ENCODE measurements at regions not wholly inside any gene's neighbourhood (a gene's known extent, or its start where the extent isn't known, plus 50 kb on each side); places are given as distances from the start of the nearest gene placed in this dataset.

- no peak for TF ChIP-seq MXI1 (IDR thresholded peaks at IDR 0.05; ENCODE audit: low read depth, low read length)
- no peak for TF ChIP-seq NFIC (IDR thresholded peaks at IDR 0.05; ENCODE audit: low read depth, low read length)
- TF ChIP-seq SREBF2 (IDR thresholded peaks at IDR 0.05; ENCODE audit: low read length), result no peak
- TF ChIP-seq NFYB (IDR thresholded peaks at IDR 0.05; ENCODE audit: insufficient read depth, low read depth, low read length), result 0 out of 2 replicates have a peak, but pooled peaks have one; percentile 37
- no peak for TF ChIP-seq EP300 (IDR thresholded peaks at IDR 0.05; ENCODE audit: borderline replicate concordance in 1 of 2, control insufficient read depth in 1 of 2, low read depth in 2 of 2, low read length in 2 of 2)
- TF ChIP-seq STAT3 (IDR thresholded peaks at IDR 0.05; ENCODE audit: low read depth, low read length), result no peak
- no peak for TF ChIP-seq NKRF (conservative IDR thresholded peaks at IDR 0.05)
- no peak for TF ChIP-seq RUNX3 (IDR thresholded peaks at IDR 0.05; ENCODE audit: low read length)
- TF ChIP-seq BRCA1 (IDR thresholded peaks at IDR 0.05; ENCODE audit: low read depth, low read length), result no peak
- no peak for TF ChIP-seq TCF12 (IDR thresholded peaks at IDR 0.05; ENCODE audit: low read depth, low read length)
- peak; percentile 60 for TF ChIP-seq BCL3 (IDR thresholded peaks at IDR 0.05; ENCODE audit: borderline replicate concordance, insufficient read depth, low read depth, low read length, poor library complexity, severe bottlenecking)
- TF ChIP-seq IRF3 (IDR thresholded peaks at IDR 0.05), result no peak
- TF ChIP-seq ZNF687 (IDR thresholded peaks at IDR 0.05), result no peak
- TF ChIP-seq JUNB (IDR thresholded peaks at IDR 0.05), result peak; percentile 82
Measured at GRCh38 chr3:16820485-16820884, 64.3 kb upstream of the PLCL2 start (continued).
